GM12891 (cell line): ENCODE measurements at regions not wholly inside any gene's neighbourhood (a gene's known extent, or its start where the extent isn't known, plus 50 kb on each side); places are given as distances from the start of the nearest gene placed in this dataset.

ENCODE experiments used
- POLR2A ChIP-seq: IDR thresholded peaks from 2 replicates; pipeline ENCODE4 v1.6.1; 2011; ENCODE audit warnings: low read depth, low read length, control low read depth
- POLR2AphosphoS5 ChIP-seq: IDR thresholded peaks from 2 replicates; pipeline ENCODE4 v1.6.1; 2011; ENCODE audit warnings: low read depth, low read length, control low read depth
- TAF1 ChIP-seq: IDR thresholded peaks from 2 replicates; pipeline ENCODE4 v1.6.1; 2011; ENCODE audit warnings: low read depth, low read length, control low read depth

DNA sequence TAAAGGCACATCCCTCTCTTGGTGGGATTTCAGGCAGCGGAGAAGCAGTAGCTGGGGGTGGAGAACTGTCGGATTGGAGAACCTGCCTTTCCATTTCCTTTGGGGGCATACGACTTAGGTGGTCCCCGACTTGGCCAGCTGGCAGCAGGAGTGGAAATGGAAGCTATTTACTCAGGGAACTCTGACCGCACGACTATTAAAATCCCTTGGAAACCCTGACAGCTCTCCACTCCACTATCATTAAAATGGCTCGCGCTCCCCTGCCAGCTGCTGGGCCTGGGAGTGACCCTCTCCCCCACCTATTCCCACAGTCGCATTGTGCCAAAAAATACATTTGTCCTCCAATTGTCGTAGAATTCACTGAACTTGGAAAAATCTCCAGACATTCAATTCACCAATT lies 77.7 kb upstream of the APCDD1 start:
- TF ChIP-seq POLR2A (no peak), POLR2AphosphoS5 (no peak), TAF1 (no peak)
